GM18867 (cell line): ENCODE measurements at regions not wholly inside any gene's neighbourhood (a gene's known extent, or its start where the extent isn't known, plus 50 kb on each side); places are given as distances from the start of the nearest gene placed in this dataset.

Source experiments
- ATAC-seq: cut with Tn5 transposase; IDR thresholded peaks from one replicate; pipeline ENCODE4 v1.9.1; 2021; ENCODE audit warnings: mild to moderate bottlenecking, moderate library complexity; ENCODE audit not compliant: unreplicated experiment

- ATAC-seq, result no peak
Measured at GRCh38 chr9:90307891-90308290, 334.7 kb downstream of the DIRAS2 start.

GRCh38 chr9:90308691-90309090 is 333.9 kb downstream of the DIRAS2 start:
- no peak for ATAC-seq

GRCh38 chr9:90309809-90310520 is 332.7 kb downstream of the DIRAS2 start:
- ATAC-seq, result no peak

GRCh38 chr9:90310521-90310876 is 332.1 kb downstream of the DIRAS2 start:
- ATAC-seq, result no peak

GRCh38 chr9:90311811-90312210 is 330.8 kb downstream of the DIRAS2 start:
- no peak for ATAC-seq

GRCh38 chr9:90322296-90322695 is 320.3 kb downstream of the DIRAS2 start:
- ATAC-seq, result no peak

GRCh38 chr9:90325913-90326653 is 316.5 kb downstream of the DIRAS2 start:
- ATAC-seq, result no peak

GRCh38 chr9:90330231-90330630 is 312.4 kb downstream of the DIRAS2 start:
- no peak for ATAC-seq

GRCh38 chr9:90331826-90332575 is 310.6 kb downstream of the DIRAS2 start:
- ATAC-seq, result no peak

GRCh38 chr9:90333226-90333625 is 309.4 kb downstream of the DIRAS2 start:
- ATAC-seq, result no peak

GRCh38 chr9:90340421-90340820 is 302.2 kb downstream of the DIRAS2 start:
- no peak for ATAC-seq

GRCh38 chr9:90342607-90343006 is 300.0 kb downstream of the DIRAS2 start:
- no peak for ATAC-seq

GRCh38 chr9:90343366-90343765 is 299.3 kb downstream of the DIRAS2 start:
- no peak for ATAC-seq

- no peak for ATAC-seq
Measured at GRCh38 chr9:90343991-90344390, 298.6 kb downstream of the DIRAS2 start.

GRCh38 chr9:90365666-90366065 is 277.0 kb downstream of the DIRAS2 start:
- no peak for ATAC-seq

GRCh38 chr9:90368241-90368640 is 274.4 kb downstream of the DIRAS2 start:
- ATAC-seq, result no peak

GRCh38 chr9:90368928-90369327 is 273.7 kb downstream of the DIRAS2 start:
- no peak for ATAC-seq

- ATAC-seq, result no peak
Measured at GRCh38 chr9:90379771-90380170, 262.9 kb downstream of the DIRAS2 start.

GRCh38 chr9:90385146-90385545 is 257.5 kb downstream of the DIRAS2 start:
- no peak for ATAC-seq

GRCh38 chr9:90393365-90394152 is 249.1 kb downstream of the DIRAS2 start:
- ATAC-seq, result no peak

GRCh38 chr9:90394871-90395270 is 247.8 kb downstream of the DIRAS2 start:
- no peak for ATAC-seq
